Neuronal stem cell (in vitro differentiated cells): ENCODE measurements at regions not wholly inside any gene's neighbourhood (a gene's known extent, or its start where the extent isn't known, plus 50 kb on each side); places are given as distances from the start of the nearest gene placed in this dataset.

Source experiments
- DNase-seq: peaks from one replicate; pipeline ENCODE4 v3.0.0-alpha.2; 2013; ENCODE audit warnings: low spot score
- H2AFZ ChIP-seq: one replicate; pipeline ENCODE4 v1.6.1; 2013; ENCODE audit warnings: mild to moderate bottlenecking, low read length, inconsistent platforms
- H2AK5ac ChIP-seq: 2 replicates; pipeline ENCODE4 v1.6.1; 2013; ENCODE audit warnings: low read depth, mild to moderate bottlenecking, inconsistent platforms, low read length, moderate library complexity, mixed read lengths
- H2BK120ac ChIP-seq: 2 replicates; pipeline ENCODE4 v1.6.1; 2013; ENCODE audit warnings: low read depth, mild to moderate bottlenecking, inconsistent platforms, low read length, moderate library complexity, mixed read lengths
- H2BK12ac ChIP-seq: one replicate; pipeline ENCODE4 v1.6.1; 2013; ENCODE audit warnings: low read length, inconsistent platforms
- H2BK15ac ChIP-seq: 2 replicates; pipeline ENCODE4 v1.6.1; 2013; ENCODE audit warnings: mild to moderate bottlenecking, low read length, inconsistent platforms, mixed read lengths
- H2BK5ac ChIP-seq: one replicate; pipeline ENCODE4 v1.6.1; 2013; ENCODE audit warnings: inconsistent platforms, mild to moderate bottlenecking, low read length, moderate library complexity
- H3K14ac ChIP-seq: one replicate; pipeline ENCODE4 v1.6.1; 2013; ENCODE audit warnings: low read length, inconsistent platforms
- H3K18ac ChIP-seq: 2 replicates; pipeline ENCODE4 v1.6.1; 2013; ENCODE audit warnings: low read length, inconsistent platforms
- H3K23ac ChIP-seq: 2 replicates; pipeline ENCODE4 v1.6.1; 2013; ENCODE audit warnings: low read depth, mild to moderate bottlenecking, mixed read lengths, low read length, inconsistent platforms; ENCODE audit not compliant: poor library complexity
- H3K27ac ChIP-seq: replicated peaks from 3 replicates; pipeline ENCODE4 v1.5.1; 2013; ENCODE audit warnings: low read length, inconsistent platforms
- H3K27me3 ChIP-seq, 3 experiments: 2 replicates each; pipeline ENCODE4 v1.6.1; 2013; ENCODE audit warnings: low read length in 3 of 3, mild to moderate bottlenecking in 2 of 3, inconsistent platforms in 1 of 3, low read depth in 1 of 3, mixed read lengths in 1 of 3, moderate library complexity in 1 of 3; ENCODE audit not compliant: control insufficient read depth in 3 of 3, insufficient read depth in 3 of 3
- H3K36me3 ChIP-seq, 2 donors: replicated peaks in 1 of 2; 2 replicates each; pipeline ENCODE4 v1.6.1; 2013; ENCODE audit warnings: low read length in 2 of 2; ENCODE audit not compliant: control insufficient read depth in 2 of 2, insufficient read depth in 2 of 2
- H3K4ac ChIP-seq: 2 replicates; pipeline ENCODE4 v1.6.1; 2013; ENCODE audit warnings: inconsistent platforms, mild to moderate bottlenecking, low read length, moderate library complexity
- H3K4me1 ChIP-seq, 2 donors: 1 replicate in 1 of 2; 2 replicates in 1 of 2; pipeline ENCODE4 v1.6.1; 2013; ENCODE audit warnings: low read length in 2 of 2, low read depth in 1 of 2; ENCODE audit not compliant: control insufficient read depth in 2 of 2, insufficient read depth in 1 of 2
- H3K4me2 ChIP-seq: one replicate; pipeline ENCODE4 v1.6.1; 2013; ENCODE audit warnings: mild to moderate bottlenecking, low read length, inconsistent platforms; ENCODE audit not compliant: insufficient read depth, poor library complexity, severe bottlenecking
- H3K4me3 ChIP-seq, 2 donors: 2 replicates each; pipeline ENCODE4 v1.5.1; 2013; ENCODE audit warnings: low read length in 2 of 2, mild to moderate bottlenecking in 2 of 2, inconsistent platforms in 1 of 2, moderate library complexity in 1 of 2
- H3K79me1 ChIP-seq: one replicate; pipeline ENCODE4 v1.6.1; 2013; ENCODE audit warnings: low read depth, mild to moderate bottlenecking, inconsistent platforms, low read length, moderate library complexity
- H3K9ac ChIP-seq: one replicate; pipeline ENCODE4 v1.6.1; 2013; ENCODE audit warnings: mild to moderate bottlenecking, low read depth, low read length, inconsistent platforms; ENCODE audit not compliant: poor library complexity
- H3K9me3 ChIP-seq, 2 donors: replicated peaks in 1 of 2; 2 replicates each; pipeline versions ENCODE3 to v1.6.1; 2013; ENCODE audit warnings: low read length in 2 of 2, mild to moderate bottlenecking in 2 of 2, inconsistent platforms in 1 of 2, low read depth in 1 of 2, mixed read lengths in 1 of 2, moderate library complexity in 1 of 2; ENCODE audit not compliant: control insufficient read depth in 2 of 2, insufficient read depth in 1 of 2
- H4K8ac ChIP-seq: one replicate; pipeline ENCODE4 v1.6.1; 2013; ENCODE audit warnings: low read depth, mild to moderate bottlenecking, inconsistent platforms, low read length, moderate library complexity
- H4K91ac ChIP-seq: one replicate; pipeline ENCODE4 v1.6.1; 2013; ENCODE audit warnings: low read length, low read depth, mild to moderate bottlenecking, inconsistent platforms; ENCODE audit not compliant: poor library complexity
- whole genome bisulfite sequencing, 2 donors: extraction: QIAGEN DNeasy Blood & Tissue Kit; methylation state at CpG; one replicate each; pipeline ENCODE4 v1.1.7; 2013; ENCODE audit warnings: missing lambda C conversion rate in 2 of 2, mixed read lengths in 1 of 2; ENCODE audit not compliant: insufficient read length in 2 of 2, insufficient replicate concordance in 1 of 2; ENCODE audit errors: extremely low coverage in 2 of 2; 5-methylcytosine and 5-hydroxymethylcytosine counted together

- H3K18ac ChIP-seq: no peak overlapping the region
- H3K14ac ChIP-seq: no peak overlapping the region
- H3K4me2 ChIP-seq: no peak overlapping the region
- no peaks in the 10 kb centered on the region for H3K4me1 ChIP-seq
- H3K9ac ChIP-seq: no peak overlapping the region
- no peaks in the 10 kb centered on the region for H3K79me1 ChIP-seq
- H2BK120ac ChIP-seq: no peak overlapping the region
- H3K23ac ChIP-seq: no peak overlapping the region
- H2AFZ ChIP-seq: no peak overlapping the region
- peak overlapping the region in 1 of 2 donors; percentile 31 for H3K4me3 ChIP-seq
- no peaks in the 10 kb centered on the region for H3K27me3 ChIP-seq
- no peak overlapping the region for H4K8ac ChIP-seq
- no peak overlapping the region for H3K4ac ChIP-seq
- peaks cover 0 to 2% of the 10 kb centered on the region in 2 donors for H3K9me3 ChIP-seq
- no peak overlapping the region for H4K91ac ChIP-seq
- H3K36me3 ChIP-seq: no peaks in the 10 kb centered on the region
- H3K27ac ChIP-seq: no peak overlapping the region
- no peak overlapping the region for H2AK5ac ChIP-seq
- H2BK5ac ChIP-seq: no peak overlapping the region
- H2BK15ac ChIP-seq: no peak overlapping the region
- no peak for DNase-seq
- H2BK12ac ChIP-seq: no peak overlapping the region
Observed at GRCh38 chr20:21956591-21956990, 251.1 kb downstream of the PAX1 start.

GRCh38 chr20:21947406-21947805 is 241.9 kb downstream of the PAX1 start:
- Histone ChIP-seq H2BK15ac (no peak overlapping the region), H2BK12ac (no peak overlapping the region), H3K14ac (no peak overlapping the region), H3K23ac (no peak overlapping the region), H3K18ac (no peak overlapping the region), H3K27ac (no peak overlapping the region), H3K4me3 (no peak overlapping the region), H4K8ac (no peak overlapping the region), H3K27me3 (no peaks in the 10 kb centered on the region), H2AFZ (no peak overlapping the region), H2BK5ac (no peak overlapping the region), H3K4me1 (no peaks in the 10 kb centered on the region), H3K9me3 (no peaks in the 10 kb centered on the region), H3K36me3 (no peaks in the 10 kb centered on the region), H3K79me1 (no peaks in the 10 kb centered on the region), H3K4ac (no peak overlapping the region), H2AK5ac (no peak overlapping the region), H3K4me2 (no peak overlapping the region), H4K91ac (no peak overlapping the region), H2BK120ac (no peak overlapping the region), H3K9ac (no peak overlapping the region)
- no CpG with 5 or more reads among the region's 2 CpGs for WGBS, 2 donors
- no peak for DNase-seq

- no peak overlapping the region for H2BK120ac ChIP-seq
- H2AFZ ChIP-seq: no peak overlapping the region
- H3K4me1 ChIP-seq: no peaks in the 10 kb centered on the region
- WGBS, 2 donors: no CpG with 5 or more reads among the region's 5 CpGs
- no peak overlapping the region for H3K23ac ChIP-seq
- no peak overlapping the region for H4K8ac ChIP-seq
- no peak overlapping the region for H3K27ac ChIP-seq
- no peak overlapping the region for H2BK15ac ChIP-seq
- H3K9me3 ChIP-seq: no peaks in the 10 kb centered on the region
- H3K27me3 ChIP-seq: no peaks in the 10 kb centered on the region
- no peaks in the 10 kb centered on the region for H3K79me1 ChIP-seq
- no peak overlapping the region for H3K4me3 ChIP-seq
- no peak overlapping the region for H3K4ac ChIP-seq
- no peak overlapping the region for H3K4me2 ChIP-seq
- no peak overlapping the region for H2BK5ac ChIP-seq
- no peak overlapping the region for H4K91ac ChIP-seq
- H3K9ac ChIP-seq: no peak overlapping the region
- H2AK5ac ChIP-seq: no peak overlapping the region
- no peaks in the 10 kb centered on the region for H3K36me3 ChIP-seq
- H3K14ac ChIP-seq: no peak overlapping the region
- H2BK12ac ChIP-seq: no peak overlapping the region
- no peak for DNase-seq
- H3K18ac ChIP-seq: no peak overlapping the region
Observed at GRCh38 chr20:21944227-21944626, 238.8 kb downstream of the PAX1 start.

- Histone ChIP-seq H4K8ac (no peak overlapping the region), H3K4me3 (no peak overlapping the region), H2BK15ac (no peak overlapping the region), H3K79me1 (no peaks in the 10 kb centered on the region), H3K4me1 (no peaks in the 10 kb centered on the region), H2AK5ac (no peak overlapping the region), H3K18ac (no peak overlapping the region), H4K91ac (no peak overlapping the region), H3K14ac (no peak overlapping the region), H3K27me3 (no peaks in the 10 kb centered on the region), H3K9me3 (no peaks in the 10 kb centered on the region), H3K27ac (no peak overlapping the region), H3K23ac (no peak overlapping the region), H2BK12ac (no peak overlapping the region), H3K4me2 (no peak overlapping the region), H2AFZ (no peak overlapping the region), H3K4ac (no peak overlapping the region), H3K36me3 (no peaks in the 10 kb centered on the region), H2BK5ac (no peak overlapping the region), H3K9ac (no peak overlapping the region), H2BK120ac (no peak overlapping the region)
- DNase-seq: no peak
- WGBS, 2 donors: no CpG with 5 or more reads among the region's 8 CpGs
Observed at GRCh38 chr20:21941941-21942805, 236.7 kb downstream of the PAX1 start.
